HepG2 (cell line): ENCODE measurements at regions not wholly inside any gene's neighbourhood (a gene's known extent, or its start where the extent isn't known, plus 50 kb on each side); places are given as distances from the start of the nearest gene placed in this dataset.

Source experiments
- CREM ChIP-seq, 2 experiments: sonication (generic) in 1 of 2; formaldehyde crosslinking in 1 of 2; IDR thresholded peaks; 2 replicates each; pipeline versions ENCODE4 v1.4.0 to v1.6.1; 2016 to 2020; ENCODE audit warnings: antibody characterized with exemption in 1 of 2, mild to moderate bottlenecking in 1 of 2, missing genetic modification reagents in 1 of 2
- ELK4 ChIP-seq: sonication (generic); formaldehyde crosslinking; IDR thresholded peaks from 2 replicates; pipeline ENCODE4 v1.9.0; 2021; ENCODE audit warnings: missing genetic modification reagents, borderline replicate concordance
- ETV5 ChIP-seq: IDR thresholded peaks from 2 replicates; pipeline ENCODE4 v1.6.1; 2018; ENCODE audit warnings: missing biosample characterization, missing genetic modification reagents, inconsistent platforms, borderline replicate concordance
- EZH2 ChIP-seq: conservative IDR thresholded peaks from 2 replicates; pipeline ENCODE4 v1.6.1; 2012; ENCODE audit warnings: mild to moderate bottlenecking, low read depth, low read length, moderate library complexity
- HIC2 ChIP-seq: sonication (generic); formaldehyde crosslinking; IDR thresholded peaks from 2 replicates; pipeline ENCODE4 v1.9.0; 2022; ENCODE audit warnings: low read depth, missing genetic modification reagents
- IKZF4 ChIP-seq: sonication (generic); formaldehyde crosslinking; IDR thresholded peaks from 2 replicates; pipeline ENCODE4 v1.5.1; 2020; ENCODE audit warnings: borderline replicate concordance, mild to moderate bottlenecking, low read depth, missing genetic modification reagents; ENCODE audit errors: not compliant biosample characterization
- IRX3 ChIP-seq: sonication (generic); formaldehyde crosslinking; IDR thresholded peaks from 2 replicates; pipeline ENCODE4 v1.8.1; 2023; ENCODE audit warnings: mild to moderate bottlenecking, low read depth, missing genetic modification reagents, borderline replicate concordance
- ISL2 ChIP-seq: sonication (generic); formaldehyde crosslinking; IDR thresholded peaks from 2 replicates; pipeline ENCODE4 v1.5.0; 2020; ENCODE audit warnings: missing genetic modification reagents
- KAT7 ChIP-seq: IDR thresholded peaks from 2 replicates; pipeline ENCODE4 v1.6.1; 2018; ENCODE audit warnings: borderline replicate concordance, missing compliant biosample characterization
- MEIS2 ChIP-seq: sonication (generic); formaldehyde crosslinking; IDR thresholded peaks from 2 replicates; pipeline ENCODE4 v1.9.0; 2021; ENCODE audit warnings: mild to moderate bottlenecking, missing genetic modification reagents
- NR2F2 ChIP-seq: IDR thresholded peaks from 2 replicates; pipeline ENCODE4 v1.6.1; 2012; ENCODE audit warnings: low read depth, inconsistent platforms, borderline replicate concordance
- SALL1 ChIP-seq: sonication (generic); formaldehyde crosslinking; IDR thresholded peaks from 2 replicates; pipeline ENCODE4 v1.8.0; 2022; ENCODE audit warnings: mild to moderate bottlenecking, missing genetic modification reagents
- SMC3 ChIP-seq: IDR thresholded peaks from 2 replicates; pipeline ENCODE4 v1.6.1; 2011; ENCODE audit warnings: low read length, improper control_type of control experiment
- SOX13 ChIP-seq, 3 experiments: fragments of 450-650 bp in 1 of 3; sonication (generic) in 1 of 3; formaldehyde crosslinking in 1 of 3; IDR thresholded peaks in 2 of 3; conservative IDR thresholded peaks in 1 of 3; 2 replicates each; pipeline versions ENCODE4 v1.5.0 to v1.6.1; 2016 to 2020; ENCODE audit warnings: antibody characterized with exemption in 1 of 3, mild to moderate bottlenecking in 1 of 3, missing compliant biosample characterization in 1 of 3, missing genetic modification reagents in 1 of 3, moderate library complexity in 1 of 3
- SPEN ChIP-seq: sonication (generic); formaldehyde crosslinking; IDR thresholded peaks from 2 replicates; pipeline ENCODE4 v1.5.1; 2020; ENCODE audit warnings: low read depth, mild to moderate bottlenecking, missing genetic modification reagents
- TFE3 ChIP-seq: IDR thresholded peaks from 2 replicates; pipeline ENCODE4 v1.6.1; 2016
- XRCC5 ChIP-seq: fragments of 200-400 bp; formaldehyde crosslinking; optimal IDR thresholded peaks from 2 replicates; pipeline ENCODE3; 2017; ENCODE audit warnings: mild to moderate bottlenecking, low read length
- ZNF124 ChIP-seq: sonication (generic); formaldehyde crosslinking; IDR thresholded peaks from 2 replicates; pipeline ENCODE4 v1.4.0; 2020; ENCODE audit warnings: missing genetic modification reagents
- ZNF367 ChIP-seq: sonication (generic); formaldehyde crosslinking; IDR thresholded peaks from 2 replicates; pipeline ENCODE4 v1.4.0; 2020; ENCODE audit warnings: missing genetic modification reagents, borderline replicate concordance
- ZNF784 ChIP-seq: sonication (generic); formaldehyde crosslinking; IDR thresholded peaks from 2 replicates; pipeline ENCODE4 v1.5.1; 2020; ENCODE audit warnings: missing genetic modification reagents, mild to moderate bottlenecking, borderline replicate concordance

GRCh38 chr1:213793482-213794067 is 194.2 kb upstream of the PROX1 start (continued):
- TF ChIP-seq ZNF784: 0 out of 2 replicates have a peak, but pooled peaks have one; percentile 49
- peak; percentile 87 for TF ChIP-seq SALL1
- TF ChIP-seq IRX3 (CRISPR knock-in tag): no peak
- TF ChIP-seq HIC2: no peak
- no peak for TF ChIP-seq ZNF367 (CRISPR knock-in tag)
- peak; percentile 31; the same call in 1 of the 2 replicates for TF ChIP-seq SMC3
- peak; percentile 84 for TF ChIP-seq CREM (IDR thresholded peaks at IDR 0.05)
- no peak for TF ChIP-seq CREM (CRISPR knock-in tag; IDR thresholded peaks at IDR 0.05)
- 0 out of 2 replicates have a peak, but pooled peaks have one; percentile 39 for TF ChIP-seq ZNF124
- no peak for TF ChIP-seq IKZF4 (CRISPR knock-in tag)
- TF ChIP-seq EZH2: no peak
- TF ChIP-seq ETV5 (CRISPR knock-in tag): peak; percentile 73; the same call in 1 of the 2 replicates
- peak; percentile 96 for TF ChIP-seq ISL2 (CRISPR knock-in tag)
- TF ChIP-seq NR2F2: peak; percentile 32; the same call in 1 of the 2 replicates
- 0 out of 2 replicates have a peak, but pooled peaks have one; percentile 26 for TF ChIP-seq SPEN (CRISPR knock-in tag)
- TF ChIP-seq SOX13 (IDR thresholded peaks at IDR 0.05): peak; percentile 8; the same call in 1 of the 2 replicates
- TF ChIP-seq SOX13 (CRISPR knock-in tag; conservative IDR thresholded peaks at IDR 0.05 in 1 of 2, IDR thresholded peaks at IDR 0.05 in 1 of 2): peak in 1 of 2 experiments; percentile 60; a peak in 2 of 4 replicates
- TF ChIP-seq MEIS2 (CRISPR knock-in tag): peak; percentile 84
- peak; percentile 48 for TF ChIP-seq XRCC5
- TF ChIP-seq TFE3: 0 out of 2 replicates have a peak, but pooled peaks have one; percentile 35
- TF ChIP-seq KAT7 (CRISPR knock-in tag): no peak
- TF ChIP-seq ELK4 (CRISPR knock-in tag): no peak
